ENCODE measurements at regions not wholly inside any gene's neighbourhood (a gene's known extent, or its start where the extent isn't known, plus 50 kb on each side); places are given as distances from the start of the nearest gene placed in this dataset. TPM values are rescaled to one million over a fixed set of nuclear protein-coding genes. Genes with fewer than 3 reads are reported as not detected.

- no peak overlapping the region for H3K27ac ChIP-seq (replicated peaks; ENCODE audit: low read length)
- H3K4me2 ChIP-seq (ENCODE audit: insufficient read depth, low read length, poor library complexity, severe bottlenecking) = no peak overlapping the region
These were observed 71.0 kb upstream of the MDFIC2 start for GRCh38 chr3:70383360-70383831.

GRCh38 chr3:70374179-70374578 is 61.7 kb upstream of the MDFIC2 start:
- no peak overlapping the region for H3K18ac ChIP-seq (ENCODE audit: low read length)
- H3K4me2 ChIP-seq (ENCODE audit: insufficient read depth, low read length, poor library complexity, severe bottlenecking) = no peak overlapping the region
- WGBS, 2 donors (ENCODE audit: extremely low coverage in 2 of 2, insufficient read length in 2 of 2, insufficient replicate concordance in 1 of 2) = no CpG with 5 or more reads among the region's 4 CpGs

More at GRCh38 chr3:70383360-70383831, 71.0 kb upstream of the MDFIC2 start:
- no peak overlapping the region for H3K23ac ChIP-seq (ENCODE audit: low read depth, low read length, poor library complexity)
- no peaks in the 10 kb centered on the region for H3K36me3 ChIP-seq (replicated peaks in 1 of 2; ENCODE audit: control insufficient read depth in 2 of 2, insufficient read depth in 2 of 2, low read length in 2 of 2)
- no peak overlapping the region for H2BK12ac ChIP-seq (ENCODE audit: low read length)
- H4K91ac ChIP-seq (ENCODE audit: low read depth, low read length, poor library complexity) = no peak overlapping the region
- H3K27me3 ChIP-seq (ENCODE audit: control insufficient read depth in 3 of 3, insufficient read depth in 3 of 3, low read depth in 1 of 3, low read length in 3 of 3) = no peaks in the 10 kb centered on the region
- no peak overlapping the region for H2BK120ac ChIP-seq (ENCODE audit: low read depth, low read length)
- H3K14ac ChIP-seq (ENCODE audit: low read length) = no peak overlapping the region
- DNase-seq (ENCODE audit: low spot score) = no peak
- no peaks in the 10 kb centered on the region for H3K9me3 ChIP-seq (replicated peaks in 1 of 2; ENCODE audit: control insufficient read depth in 2 of 2, insufficient read depth in 1 of 2, low read depth in 1 of 2, low read length in 2 of 2)
- no peak overlapping the region for H2AK5ac ChIP-seq (ENCODE audit: low read depth, low read length)
- no peak overlapping the region for H3K9ac ChIP-seq (ENCODE audit: low read depth, low read length, poor library complexity)
- H4K8ac ChIP-seq (ENCODE audit: low read depth, low read length) = no peak overlapping the region
- H2AFZ ChIP-seq (ENCODE audit: low read length) = no peak overlapping the region
- no peak overlapping the region for H3K4ac ChIP-seq (ENCODE audit: low read length)
- no peaks in the 10 kb centered on the region for H3K4me1 ChIP-seq (ENCODE audit: control insufficient read depth in 2 of 2, insufficient read depth in 1 of 2, low read depth in 1 of 2, low read length in 2 of 2)
- no peak overlapping the region for H3K18ac ChIP-seq (ENCODE audit: low read length)
- no CpG with 5 or more reads among the region's 6 CpGs for WGBS, 2 donors (ENCODE audit: extremely low coverage in 2 of 2, insufficient read length in 2 of 2, insufficient replicate concordance in 1 of 2)
- H2BK15ac ChIP-seq (ENCODE audit: low read length) = no peak overlapping the region
- H2BK5ac ChIP-seq (ENCODE audit: low read length) = no peak overlapping the region
- no peak overlapping the region for H3K4me3 ChIP-seq (ENCODE audit: low read length in 2 of 2)
- H3K79me1 ChIP-seq (ENCODE audit: low read depth, low read length) = no peaks in the 10 kb centered on the region

More at GRCh38 chr3:70374179-70374578, 61.7 kb upstream of the MDFIC2 start:
- Histone ChIP-seq H2BK120ac (ENCODE audit: low read depth, low read length) (no peak overlapping the region), H3K9me3 (replicated peaks in 1 of 2; ENCODE audit: control insufficient read depth in 2 of 2, insufficient read depth in 1 of 2, low read depth in 1 of 2, low read length in 2 of 2) (no peaks in the 10 kb centered on the region), H3K79me1 (ENCODE audit: low read depth, low read length) (no peaks in the 10 kb centered on the region), H3K36me3 (replicated peaks in 1 of 2; ENCODE audit: control insufficient read depth in 2 of 2, insufficient read depth in 2 of 2, low read length in 2 of 2) (no peaks in the 10 kb centered on the region), H2BK15ac (ENCODE audit: low read length) (no peak overlapping the region), H3K23ac (ENCODE audit: low read depth, low read length, poor library complexity) (no peak overlapping the region), H3K27ac (replicated peaks; ENCODE audit: low read length) (no peak overlapping the region), H3K14ac (ENCODE audit: low read length) (no peak overlapping the region), H3K4me1 (ENCODE audit: control insufficient read depth in 2 of 2, insufficient read depth in 1 of 2, low read depth in 1 of 2, low read length in 2 of 2) (no peaks in the 10 kb centered on the region), H2BK12ac (ENCODE audit: low read length) (no peak overlapping the region), H2AFZ (ENCODE audit: low read length) (no peak overlapping the region), H4K91ac (ENCODE audit: low read depth, low read length, poor library complexity) (no peak overlapping the region), H4K8ac (ENCODE audit: low read depth, low read length) (no peak overlapping the region), H3K27me3 (ENCODE audit: control insufficient read depth in 3 of 3, insufficient read depth in 3 of 3, low read depth in 1 of 3, low read length in 3 of 3) (no peaks in the 10 kb centered on the region), H2AK5ac (ENCODE audit: low read depth, low read length) (no peak overlapping the region), H3K9ac (ENCODE audit: low read depth, low read length, poor library complexity) (no peak overlapping the region), H2BK5ac (ENCODE audit: low read length) (no peak overlapping the region), H3K4ac (ENCODE audit: low read length) (no peak overlapping the region), H3K4me3 (ENCODE audit: low read length in 2 of 2) (no peak overlapping the region)
- no peak for DNase-seq (ENCODE audit: low spot score)

Small RNAs in the stretch of these regions (small RNA-seq; reads per million reads assigned to genes)
- gene COX6CP6 (ENCODE audit: insufficient read depth) = not detected
- not detected for gene RNU6-281P (ENCODE audit: insufficient read depth)
